SHP77 treated with DMSO at 0.1 percent for 48 hours (cell line): ENCODE measurements at regions not wholly inside any gene's neighbourhood (a gene's known extent, or its start where the extent isn't known, plus 50 kb on each side); places are given as distances from the start of the nearest gene placed in this dataset.
A peak's percentile ranks its signal among the peaks of the same experiment; 100 is the strongest.
"Not testable (repeated sequence)": the region's sequence is repeated elsewhere in the genome, so short reads cannot be mapped to it uniquely, and the experiment has no call there.

Source experiments
- DNase-seq: peaks from one replicate; lab custom pipeline; 2025; lab: John Stamatoyannopoulos, UW

- no peak for DNase-seq
Measured at GRCh38 chr13:71214357-71214756, 652.6 kb downstream of the DACH1 start.

- no peak for DNase-seq
Measured at GRCh38 chr13:71213252-71213821, 653.7 kb downstream of the DACH1 start.

GRCh38 chr13:71210861-71211260 lies 656.1 kb downstream of the DACH1 start:
- no peak for DNase-seq

GRCh38 chr13:71209217-71209616 lies 657.8 kb downstream of the DACH1 start:
- DNase-seq = no peak

- not testable (repeated sequence) for DNase-seq
Measured at GRCh38 chr13:71184583-71184982, 682.4 kb downstream of the DACH1 start.

- DNase-seq = not testable (repeated sequence)
Measured at GRCh38 chr13:71183352-71183751, 683.7 kb downstream of the DACH1 start.

- no peak for DNase-seq
Measured at GRCh38 chr13:71171740-71172139, 695.3 kb downstream of the DACH1 start.

- no peak for DNase-seq
Measured at GRCh38 chr13:71169180-71169579, 697.8 kb downstream of the DACH1 start.

GRCh38 chr13:71156550-71156949 lies 710.5 kb downstream of the DACH1 start:
- no peak for DNase-seq

GRCh38 chr13:71149498-71150363 lies 717.3 kb downstream of the DACH1 start:
- DNase-seq = peak; percentile 23

- no peak for DNase-seq
Measured at GRCh38 chr13:71149046-71149445, 718.0 kb downstream of the DACH1 start.

GRCh38 chr13:71148396-71148795 lies 718.6 kb downstream of the DACH1 start:
- no peak for DNase-seq

GRCh38 chr13:71144883-71145282 lies 722.1 kb downstream of the DACH1 start:
- DNase-seq = no peak

- no peak for DNase-seq
Measured at GRCh38 chr13:71137101-71137500, 729.9 kb downstream of the DACH1 start.

GRCh38 chr13:71124230-71124629 lies 742.8 kb downstream of the DACH1 start:
- DNase-seq = no peak

- DNase-seq = no peak
Measured at GRCh38 chr13:71118779-71119364, 748.1 kb downstream of the DACH1 start.

GRCh38 chr13:71117920-71118319 lies 749.1 kb downstream of the DACH1 start:
- DNase-seq = no peak

- DNase-seq = no peak
Measured at GRCh38 chr13:71115301-71115700, 751.7 kb downstream of the DACH1 start.

GRCh38 chr13:71096421-71096820 lies 770.6 kb downstream of the DACH1 start:
- DNase-seq = no peak

- no peak for DNase-seq
Measured at GRCh38 chr13:71090990-71091389, 776.0 kb downstream of the DACH1 start.

- no peak for DNase-seq
Measured at GRCh38 chr13:71089056-71089455, 777.9 kb downstream of the DACH1 start.

GRCh38 chr13:71087432-71087831 lies 779.6 kb downstream of the DACH1 start:
- DNase-seq = no peak

GRCh38 chr13:71087006-71087405 lies 780.0 kb downstream of the DACH1 start:
- DNase-seq = no peak
